Fibroblast of upper back skin (primary cell): ENCODE measurements at regions not wholly inside any gene's neighbourhood (a gene's known extent, or its start where the extent isn't known, plus 50 kb on each side); places are given as distances from the start of the nearest gene placed in this dataset.
"Not testable (repeated sequence)": the region's sequence is repeated elsewhere in the genome, so short reads cannot be mapped to it uniquely, and the experiment has no call there.

ENCODE experiments used
- DNase-seq: peaks from one replicate; pipeline ENCODE4 v3.0.0-alpha.2; 2013

GRCh38 chr18:8995096-8995495 lies 107.4 kb upstream of the NDUFV2 start:
- no peak for DNase-seq

GRCh38 chr18:8996771-8997432 lies 105.6 kb upstream of the NDUFV2 start:
- DNase-seq = no peak

- no peak for DNase-seq
These were observed 104.9 kb upstream of the NDUFV2 start for GRCh38 chr18:8997634-8998033.

- DNase-seq = peak; percentile 61
These were observed 103.8 kb upstream of the NDUFV2 start for GRCh38 chr18:8998481-8999217.

GRCh38 chr18:8999872-9000271 lies 102.6 kb upstream of the NDUFV2 start:
- DNase-seq = no peak

GRCh38 chr18:9000733-9001132 lies 101.8 kb upstream of the NDUFV2 start:
- DNase-seq = peak; percentile 62

GRCh38 chr18:9001209-9001608 lies 101.3 kb upstream of the NDUFV2 start:
- peak; percentile 52 for DNase-seq

- no peak for DNase-seq
These were observed 98.9 kb upstream of the NDUFV2 start for GRCh38 chr18:9003406-9004100.

GRCh38 chr18:9004308-9004707 lies 98.2 kb upstream of the NDUFV2 start:
- not testable (repeated sequence) for DNase-seq

GRCh38 chr18:9007700-9008099 lies 94.8 kb upstream of the NDUFV2 start:
- DNase-seq = not testable (repeated sequence)

GRCh38 chr18:9008200-9008708 lies 94.2 kb upstream of the NDUFV2 start:
- no peak for DNase-seq

- no peak for DNase-seq
These were observed 93.5 kb upstream of the NDUFV2 start for GRCh38 chr18:9008709-9009635.

GRCh38 chr18:9009703-9010488 lies 92.6 kb upstream of the NDUFV2 start:
- no peak for DNase-seq

GRCh38 chr18:9011431-9011830 lies 91.1 kb upstream of the NDUFV2 start:
- DNase-seq = no peak

GRCh38 chr18:9013926-9014373 lies 88.5 kb upstream of the NDUFV2 start:
- no peak for DNase-seq

- no peak for DNase-seq
These were observed 86.8 kb upstream of the NDUFV2 start for GRCh38 chr18:9015689-9016088.

GRCh38 chr18:9016633-9017166 lies 85.8 kb upstream of the NDUFV2 start:
- no peak for DNase-seq

GRCh38 chr18:9017167-9017904 lies 85.2 kb upstream of the NDUFV2 start:
- peak; percentile 93 for DNase-seq

GRCh38 chr18:9017905-9018227 lies 84.6 kb upstream of the NDUFV2 start:
- DNase-seq = peak; percentile 66

GRCh38 chr18:9019135-9019534 lies 83.4 kb upstream of the NDUFV2 start:
- DNase-seq = no peak

GRCh38 chr18:9020221-9020620 lies 82.3 kb upstream of the NDUFV2 start:
- no peak for DNase-seq
